ENCODE measurements at regions not wholly inside any gene's neighbourhood (a gene's known extent, or its start where the extent isn't known, plus 50 kb on each side); places are given as distances from the start of the nearest gene placed in this dataset.

DNA sequence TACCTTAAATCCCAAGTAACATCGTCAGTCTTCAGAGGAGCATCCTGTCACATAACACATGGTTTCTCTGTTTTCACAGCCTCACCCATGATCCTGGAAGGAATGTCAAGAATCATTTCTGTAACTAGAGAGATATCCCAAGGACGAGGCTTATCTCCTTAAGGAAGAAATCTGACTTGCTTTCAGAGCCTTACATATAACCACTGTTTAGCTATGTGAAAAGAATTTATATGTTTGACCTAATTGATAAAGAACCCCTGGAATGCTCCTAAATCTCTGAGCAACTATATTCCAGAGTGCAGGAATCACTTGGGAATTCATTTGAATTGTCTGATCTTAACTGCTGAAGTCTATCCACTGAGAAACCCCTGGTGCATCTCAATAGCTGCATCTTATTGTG, 243.1 kb downstream of the ALDH8A1 start:
- Histone ChIP-seq H3K27me3 (ENCODE audit: control insufficient read depth, insufficient read depth, low read length) (no peaks in the 10 kb centered on the region), H3K4me3 (ENCODE audit: low read depth, low read length) (no peak overlapping the region), H3K36me3 (ENCODE audit: control insufficient read depth, insufficient read depth, low read length) (no peaks in the 10 kb centered on the region)
- no peak for DNase-seq (ENCODE audit: low read depth)
- TF ChIP-seq, protein P1, sequence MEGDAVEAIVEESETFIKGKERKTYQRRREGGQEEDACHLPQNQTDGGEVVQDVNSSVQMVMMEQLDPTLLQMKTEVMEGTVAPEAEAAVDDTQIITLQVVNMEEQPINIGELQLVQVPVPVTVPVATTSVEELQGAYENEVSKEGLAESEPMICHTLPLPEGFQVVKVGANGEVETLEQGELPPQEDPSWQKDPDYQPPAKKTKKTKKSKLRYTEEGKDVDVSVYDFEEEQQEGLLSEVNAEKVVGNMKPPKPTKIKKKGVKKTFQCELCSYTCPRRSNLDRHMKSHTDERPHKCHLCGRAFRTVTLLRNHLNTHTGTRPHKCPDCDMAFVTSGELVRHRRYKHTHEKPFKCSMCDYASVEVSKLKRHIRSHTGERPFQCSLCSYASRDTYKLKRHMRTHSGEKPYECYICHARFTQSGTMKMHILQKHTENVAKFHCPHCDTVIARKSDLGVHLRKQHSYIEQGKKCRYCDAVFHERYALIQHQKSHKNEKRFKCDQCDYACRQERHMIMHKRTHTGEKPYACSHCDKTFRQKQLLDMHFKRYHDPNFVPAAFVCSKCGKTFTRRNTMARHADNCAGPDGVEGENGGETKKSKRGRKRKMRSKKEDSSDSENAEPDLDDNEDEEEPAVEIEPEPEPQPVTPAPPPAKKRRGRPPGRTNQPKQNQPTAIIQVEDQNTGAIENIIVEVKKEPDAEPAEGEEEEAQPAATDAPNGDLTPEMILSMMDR (IDR thresholded peaks at IDR 0.05; ENCODE audit: insufficient read depth, low read depth, low read length): no peak
- CTCF ChIA-PET: interaction anchor here (0.6 to 1.1 kb wide), 3 partner anchors 14 to 357 kb away, joined by 3 to 4 read pairs (median 3); no protein-coding TSS in a partner anchor
- POLR2A ChIA-PET: no interaction called here

DNA sequence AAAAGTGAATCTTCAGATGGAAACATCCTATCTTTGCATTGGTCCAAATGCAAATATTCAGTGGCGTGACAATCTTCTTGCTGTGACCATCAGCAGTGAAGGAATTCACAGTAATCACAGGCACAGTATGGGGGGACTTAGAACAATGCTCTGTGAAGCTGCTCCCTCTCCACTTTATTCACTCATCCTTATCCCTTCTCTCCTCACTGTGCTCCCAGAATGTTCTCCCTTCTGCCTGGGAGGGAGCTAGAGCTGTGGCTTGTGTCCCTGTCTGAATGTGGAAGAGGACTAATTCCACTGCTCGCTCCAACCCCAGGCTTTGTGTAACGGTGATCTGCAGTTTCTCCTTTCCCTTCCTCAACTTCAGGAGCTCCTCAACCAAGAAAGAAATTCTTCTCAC, 243.7 kb downstream of the ALDH8A1 start:
- Histone ChIP-seq H3K4me3 (ENCODE audit: low read depth, low read length) (no peak overlapping the region), H3K36me3 (ENCODE audit: control insufficient read depth, insufficient read depth, low read length) (no peaks in the 10 kb centered on the region), H3K27me3 (ENCODE audit: control insufficient read depth, insufficient read depth, low read length) (no peaks in the 10 kb centered on the region)
- ChIA-PET POLR2A (no interaction called here), CTCF (interaction anchor here (0.6 kb wide), 1 partner anchor 356 kb away, joined by 3 read pairs; no protein-coding TSS in a partner anchor)
- TF ChIP-seq, protein P1 (IDR thresholded peaks at IDR 0.05; ENCODE audit: insufficient read depth, low read depth, low read length): no peak
- DNase-seq (ENCODE audit: low read depth): no peak

DNA sequence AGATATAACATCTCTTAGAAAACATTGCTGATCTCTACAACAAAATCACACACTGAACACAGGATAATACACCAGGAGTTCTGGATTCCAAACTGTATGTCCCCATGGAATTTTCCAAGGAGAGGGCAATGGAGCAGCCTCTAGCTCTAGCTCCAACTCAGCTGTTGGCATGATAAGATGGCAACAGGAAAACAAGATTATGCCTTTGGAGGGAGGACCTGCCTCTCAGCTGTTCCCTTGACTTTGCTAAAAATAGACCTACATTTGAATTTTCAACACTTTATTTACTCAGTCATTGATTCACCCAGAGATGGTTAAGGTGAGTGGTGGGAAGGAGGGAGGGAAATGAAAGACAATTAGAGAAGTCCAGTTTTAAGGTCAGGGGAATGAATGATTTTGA, 246.7 kb downstream of the ALDH8A1 start:
- CTCF ChIA-PET: no interaction called here
- no peaks in the 10 kb centered on the region for H3K27me3 ChIP-seq (ENCODE audit: control insufficient read depth, insufficient read depth, low read length)

DNA sequence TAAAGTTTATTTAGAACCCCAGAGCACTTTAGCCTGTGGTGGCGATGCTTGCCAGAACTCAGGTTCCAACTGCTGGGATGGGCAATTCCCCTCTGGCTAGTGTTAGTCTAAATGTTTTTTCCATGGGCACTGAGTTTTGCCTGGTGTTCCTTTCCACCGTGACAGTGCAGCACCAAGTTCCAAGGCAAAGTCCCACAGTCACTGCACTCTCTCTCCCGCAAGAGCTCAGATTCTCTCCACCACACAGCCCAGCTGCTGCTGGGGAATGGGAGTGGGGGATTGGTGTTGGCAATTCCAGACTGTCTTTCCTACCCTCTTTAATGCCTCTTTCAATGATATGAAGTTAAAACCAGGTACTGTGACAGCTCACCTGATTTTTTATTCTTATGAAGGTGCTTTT, 247.6 kb downstream of the ALDH8A1 start:
- H3K4me3 ChIP-seq (ENCODE audit: low read depth, low read length): no peak overlapping the region
- no peaks in the 10 kb centered on the region for H3K27me3 ChIP-seq (ENCODE audit: control insufficient read depth, insufficient read depth, low read length)
- TF ChIP-seq, protein P1 (IDR thresholded peaks at IDR 0.05; ENCODE audit: insufficient read depth, low read depth, low read length): no peak
- no peak for DNase-seq (ENCODE audit: low read depth)
- POLR2A ChIA-PET: no interaction called here
- CTCF ChIA-PET: no interaction called here
- H3K36me3 ChIP-seq (ENCODE audit: control insufficient read depth, insufficient read depth, low read length): no peaks in the 10 kb centered on the region

More for the DNA sequence above, 246.7 kb downstream of the ALDH8A1 start:
- POLR2A ChIA-PET: no interaction called here
- TF ChIP-seq, protein P1 (IDR thresholded peaks at IDR 0.05; ENCODE audit: insufficient read depth, low read depth, low read length): no peak
- DNase-seq (ENCODE audit: low read depth): no peak
- Histone ChIP-seq H3K36me3 (ENCODE audit: control insufficient read depth, insufficient read depth, low read length) (no peaks in the 10 kb centered on the region), H3K4me3 (ENCODE audit: low read depth, low read length) (no peak overlapping the region)

DNA sequence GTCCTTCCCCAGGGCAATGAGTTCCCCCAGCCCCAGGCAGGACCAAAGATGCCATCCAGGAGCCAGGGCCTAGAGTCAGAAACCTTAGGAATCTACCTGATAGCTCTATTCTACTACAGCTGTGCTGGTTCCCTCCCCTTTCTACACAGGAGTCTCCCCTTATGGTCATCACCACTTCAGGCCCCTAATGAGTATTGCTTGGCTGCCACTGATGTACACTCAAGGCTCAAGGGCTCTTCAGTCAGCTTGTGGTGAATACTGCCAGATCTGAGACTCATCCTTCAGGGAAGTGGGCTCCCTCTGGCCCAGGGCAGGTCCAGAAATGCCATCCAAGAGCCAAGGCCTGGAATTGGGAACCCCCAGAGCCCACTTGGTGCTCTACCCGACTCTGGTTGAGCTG, 248.6 kb downstream of the ALDH8A1 start:
- no peak for DNase-seq (ENCODE audit: low read depth)
- Histone ChIP-seq H3K4me3 (ENCODE audit: low read depth, low read length) (no peak overlapping the region), H3K27me3 (ENCODE audit: control insufficient read depth, insufficient read depth, low read length) (no peaks in the 10 kb centered on the region), H3K36me3 (ENCODE audit: control insufficient read depth, insufficient read depth, low read length) (no peaks in the 10 kb centered on the region)
- TF ChIP-seq, protein P1 (IDR thresholded peaks at IDR 0.05; ENCODE audit: insufficient read depth, low read depth, low read length): no peak
- ChIA-PET CTCF (no interaction called here), POLR2A (no interaction called here)

Data from BJ (cell line).